ENCODE measurements at regions not wholly inside any gene's neighbourhood (a gene's known extent, or its start where the extent isn't known, plus 50 kb on each side); places are given as distances from the start of the nearest gene placed in this dataset.

DNA sequence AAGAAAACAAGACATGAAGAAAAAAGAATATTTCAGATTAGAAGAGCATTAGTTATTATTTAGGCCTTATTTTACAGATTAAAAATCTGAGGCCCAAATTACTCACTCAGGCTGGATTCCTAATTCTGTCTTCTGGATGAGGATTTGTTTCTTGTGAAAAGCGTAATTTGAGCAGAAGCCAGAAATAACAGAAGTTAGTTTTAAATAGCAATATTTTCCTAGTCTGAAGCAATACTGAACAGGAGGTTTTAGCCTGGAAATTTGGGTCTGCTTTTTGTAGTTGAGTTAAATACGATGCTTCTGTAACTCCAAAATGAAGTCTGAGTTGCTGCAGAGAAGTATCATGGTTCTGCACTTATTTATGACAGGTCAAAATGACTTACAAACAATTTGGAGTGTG, 124.9 kb downstream of the RTL3 start:
- no peak for TF ChIP-seq POLR2A (IDR thresholded peaks at IDR 0.05)
- TF ChIP-seq, protein P1, sequence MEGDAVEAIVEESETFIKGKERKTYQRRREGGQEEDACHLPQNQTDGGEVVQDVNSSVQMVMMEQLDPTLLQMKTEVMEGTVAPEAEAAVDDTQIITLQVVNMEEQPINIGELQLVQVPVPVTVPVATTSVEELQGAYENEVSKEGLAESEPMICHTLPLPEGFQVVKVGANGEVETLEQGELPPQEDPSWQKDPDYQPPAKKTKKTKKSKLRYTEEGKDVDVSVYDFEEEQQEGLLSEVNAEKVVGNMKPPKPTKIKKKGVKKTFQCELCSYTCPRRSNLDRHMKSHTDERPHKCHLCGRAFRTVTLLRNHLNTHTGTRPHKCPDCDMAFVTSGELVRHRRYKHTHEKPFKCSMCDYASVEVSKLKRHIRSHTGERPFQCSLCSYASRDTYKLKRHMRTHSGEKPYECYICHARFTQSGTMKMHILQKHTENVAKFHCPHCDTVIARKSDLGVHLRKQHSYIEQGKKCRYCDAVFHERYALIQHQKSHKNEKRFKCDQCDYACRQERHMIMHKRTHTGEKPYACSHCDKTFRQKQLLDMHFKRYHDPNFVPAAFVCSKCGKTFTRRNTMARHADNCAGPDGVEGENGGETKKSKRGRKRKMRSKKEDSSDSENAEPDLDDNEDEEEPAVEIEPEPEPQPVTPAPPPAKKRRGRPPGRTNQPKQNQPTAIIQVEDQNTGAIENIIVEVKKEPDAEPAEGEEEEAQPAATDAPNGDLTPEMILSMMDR (IDR thresholded peaks at IDR 0.05): no peak

All from prostate gland (tissue), 2 donors.